ENCODE measurements at regions not wholly inside any gene's neighbourhood (a gene's known extent, or its start where the extent isn't known, plus 50 kb on each side); places are given as distances from the start of the nearest gene placed in this dataset.
A peak's percentile ranks its signal among the peaks of the same experiment; 100 is the strongest.

GRCh38 chr20:61118429-61119224 is 133.4 kb upstream of the CDH4 start:
- no peak for FAIRE-seq
- DNase-seq (ENCODE audit: insufficient read length, low spot score), result no peak
- TF ChIP-seq CTCF (IDR thresholded peaks at IDR 0.05; ENCODE audit: insufficient read depth, missing control alignments), result no peak

DNA sequence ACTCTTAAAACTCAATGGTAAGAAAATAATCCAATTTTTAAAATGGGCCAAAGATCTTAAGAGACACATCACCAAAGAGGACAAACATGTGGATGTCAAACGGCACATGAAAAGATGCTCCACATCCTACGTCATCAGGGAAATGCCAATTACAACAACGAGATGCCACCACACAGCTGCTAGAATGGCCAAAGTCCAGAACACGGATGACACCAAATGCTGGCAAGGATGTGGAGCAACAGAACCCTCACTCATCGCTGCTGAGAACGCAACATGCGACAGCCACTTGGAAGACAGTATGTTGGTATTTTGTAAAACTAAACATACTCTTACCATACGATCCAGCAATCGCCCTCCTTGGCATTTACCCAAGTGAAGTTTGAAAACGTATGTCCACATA is 132.8 kb upstream of the CDH4 start:
- no peak for DNase-seq (ENCODE audit: insufficient read length, low spot score)
- TF ChIP-seq CTCF (IDR thresholded peaks at IDR 0.05; ENCODE audit: insufficient read depth, missing control alignments), result no peak
- FAIRE-seq, result no peak

GRCh38 chr20:61119794-61120410 is 132.2 kb upstream of the CDH4 start:
- DNase-seq (ENCODE audit: insufficient read length, low spot score) (no peak), FAIRE-seq (no peak)
- TF ChIP-seq CTCF (IDR thresholded peaks at IDR 0.05; ENCODE audit: insufficient read depth, missing control alignments), result no peak

DNA sequence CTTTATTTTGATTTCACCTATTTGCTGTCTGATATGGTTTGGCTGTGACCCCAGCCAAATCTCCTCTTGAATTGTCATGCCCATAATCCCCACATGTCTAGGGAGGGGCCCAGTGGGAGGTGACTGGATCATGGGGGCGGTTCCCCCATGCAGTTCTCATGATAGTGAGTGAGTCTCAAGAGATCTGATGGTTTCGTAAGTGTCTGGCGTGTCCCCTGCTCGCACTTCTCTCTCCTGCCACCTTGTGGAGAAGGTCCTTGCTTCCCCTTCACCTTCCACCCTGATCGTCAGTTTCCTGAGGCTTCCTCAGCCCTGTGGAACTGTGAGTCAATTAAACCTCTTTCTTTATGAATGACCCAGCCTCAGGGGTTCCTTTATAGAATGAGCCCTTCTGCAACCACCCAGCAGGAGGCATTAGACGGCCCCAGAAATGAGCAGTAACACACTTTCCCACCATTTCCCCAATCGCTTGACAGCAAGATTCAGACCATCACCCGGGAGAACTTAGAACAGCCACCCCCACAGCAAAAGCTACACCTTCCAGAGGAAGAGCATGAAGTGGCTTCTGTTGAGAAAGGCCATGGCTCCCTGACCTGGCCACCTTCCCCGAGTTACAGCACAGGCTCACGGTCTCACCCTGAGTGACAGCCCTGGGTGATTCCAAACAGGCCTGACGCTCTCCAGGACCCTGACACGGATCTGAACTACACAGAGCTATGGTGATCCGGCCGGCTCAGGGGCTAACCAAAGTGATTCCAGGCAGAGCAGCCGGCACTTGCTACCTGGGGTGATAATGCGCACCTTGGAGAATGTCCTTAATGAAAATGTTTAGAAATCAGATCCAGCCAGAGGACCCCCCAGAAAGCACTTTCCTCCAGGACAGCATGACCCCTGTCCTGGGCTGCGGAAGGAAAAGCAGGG is 131.2 kb upstream of the CDH4 start:
- peak; percentile 62 for TF ChIP-seq CTCF (IDR thresholded peaks at IDR 0.05; ENCODE audit: insufficient read depth, missing control alignments)
- FAIRE-seq (no peak), DNase-seq (ENCODE audit: insufficient read length, low spot score) (no peak)

GRCh38 chr20:61121661-61122060 is 130.4 kb upstream of the CDH4 start:
- FAIRE-seq, result no peak

GRCh38 chr20:61123286-61123685 is 128.8 kb upstream of the CDH4 start:
- FAIRE-seq, result no peak
- no peak for TF ChIP-seq CTCF (IDR thresholded peaks at IDR 0.05; ENCODE audit: insufficient read depth, missing control alignments)
- no peak for DNase-seq (ENCODE audit: insufficient read length, low spot score)

More at GRCh38 chr20:61121661-61122060, 130.4 kb upstream of the CDH4 start:
- no peak for TF ChIP-seq CTCF (IDR thresholded peaks at IDR 0.05; ENCODE audit: insufficient read depth, missing control alignments)
- no peak for DNase-seq (ENCODE audit: insufficient read length, low spot score)

Measured in D721Med (cell line).